ENCODE measurements at regions not wholly inside any gene's neighbourhood (a gene's known extent, or its start where the extent isn't known, plus 50 kb on each side); places are given as distances from the start of the nearest gene placed in this dataset.

DNA sequence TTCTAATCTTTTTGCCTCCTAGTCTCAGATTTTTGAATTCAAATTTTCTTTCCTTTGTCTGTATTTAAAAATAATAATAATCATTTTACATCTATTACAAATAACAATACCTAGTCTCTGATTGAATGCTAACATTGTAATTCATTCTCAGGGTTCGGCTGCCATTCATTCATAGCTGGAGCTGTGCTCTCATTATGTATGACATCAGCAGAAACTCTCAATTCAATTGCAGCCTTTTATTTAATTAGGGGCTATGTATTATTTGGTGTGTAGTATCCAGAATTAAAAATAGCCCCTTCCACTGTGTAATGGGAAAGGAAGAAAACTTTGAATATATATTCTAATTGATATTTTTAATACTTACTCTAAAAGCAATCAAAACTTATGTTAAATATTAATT, 270.4 kb upstream of the MDFIC2 start:
- TF ChIP-seq, protein P1, sequence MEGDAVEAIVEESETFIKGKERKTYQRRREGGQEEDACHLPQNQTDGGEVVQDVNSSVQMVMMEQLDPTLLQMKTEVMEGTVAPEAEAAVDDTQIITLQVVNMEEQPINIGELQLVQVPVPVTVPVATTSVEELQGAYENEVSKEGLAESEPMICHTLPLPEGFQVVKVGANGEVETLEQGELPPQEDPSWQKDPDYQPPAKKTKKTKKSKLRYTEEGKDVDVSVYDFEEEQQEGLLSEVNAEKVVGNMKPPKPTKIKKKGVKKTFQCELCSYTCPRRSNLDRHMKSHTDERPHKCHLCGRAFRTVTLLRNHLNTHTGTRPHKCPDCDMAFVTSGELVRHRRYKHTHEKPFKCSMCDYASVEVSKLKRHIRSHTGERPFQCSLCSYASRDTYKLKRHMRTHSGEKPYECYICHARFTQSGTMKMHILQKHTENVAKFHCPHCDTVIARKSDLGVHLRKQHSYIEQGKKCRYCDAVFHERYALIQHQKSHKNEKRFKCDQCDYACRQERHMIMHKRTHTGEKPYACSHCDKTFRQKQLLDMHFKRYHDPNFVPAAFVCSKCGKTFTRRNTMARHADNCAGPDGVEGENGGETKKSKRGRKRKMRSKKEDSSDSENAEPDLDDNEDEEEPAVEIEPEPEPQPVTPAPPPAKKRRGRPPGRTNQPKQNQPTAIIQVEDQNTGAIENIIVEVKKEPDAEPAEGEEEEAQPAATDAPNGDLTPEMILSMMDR (IDR thresholded peaks at IDR 0.05; ENCODE audit: extremely low read depth in 1 of 2, insufficient read depth in 1 of 2, low read depth in 1 of 2, low read length in 2 of 2), result no peak
- TF ChIP-seq EZH2 (IDR thresholded peaks at IDR 0.05; ENCODE audit: borderline replicate concordance, low read depth, low read length, severe bottlenecking) (no peak), MYC (IDR thresholded peaks at IDR 0.05; ENCODE audit: low read depth, low read length) (no peak), GATA2 (IDR thresholded peaks at IDR 0.05; ENCODE audit: insufficient read depth, insufficient read length, low read depth, low read length) (no peak), POLR2A (IDR thresholded peaks at IDR 0.05; ENCODE audit: low read depth, low read length) (no peak), POLR2AphosphoS5 (IDR thresholded peaks at IDR 0.05; ENCODE audit: insufficient read depth, low read depth, low read length) (no peak), FOS (IDR thresholded peaks at IDR 0.05; ENCODE audit: borderline replicate concordance, insufficient read depth, low read length) (no peak), JUN (IDR thresholded peaks at IDR 0.05; ENCODE audit: borderline replicate concordance, insufficient read depth, insufficient read length, low read depth) (no peak)
- TF ChIP-seq, protein P2, sequence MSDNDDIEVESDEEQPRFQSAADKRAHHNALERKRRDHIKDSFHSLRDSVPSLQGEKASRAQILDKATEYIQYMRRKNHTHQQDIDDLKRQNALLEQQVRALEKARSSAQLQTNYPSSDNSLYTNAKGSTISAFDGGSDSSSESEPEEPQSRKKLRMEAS (IDR thresholded peaks at IDR 0.05; ENCODE audit: insufficient read depth, insufficient read length), result no peak
- no peak for FAIRE-seq
- CTCF ChIA-PET, result no interaction called here

More for the DNA sequence above, 270.4 kb upstream of the MDFIC2 start:
- Histone ChIP-seq H3K79me2 (ENCODE audit: control insufficient read depth, insufficient read depth, low read length) (no peaks in the 10 kb centered on the region), H3K9me3 (replicated peaks; ENCODE audit: control insufficient read depth, insufficient read depth, low read length) (no peaks in the 10 kb centered on the region), H4K20me1 (replicated peaks; ENCODE audit: control insufficient read depth, extremely low read depth, insufficient read depth, low read length) (no peaks in the 10 kb centered on the region), H3K9ac (replicated peaks; ENCODE audit: extremely low read depth, insufficient read depth, low read length) (no peak overlapping the region), H3K4me1 (ENCODE audit: control insufficient read depth, extremely low read depth, insufficient read depth, low read length) (no peaks in the 10 kb centered on the region), H2AFZ (ENCODE audit: low read depth, low read length) (no peak overlapping the region), H3K4me3 (replicated peaks in 1 of 3; ENCODE audit: insufficient read depth in 1 of 3, low read depth in 1 of 3, low read length in 3 of 3) (no peak overlapping the region), H3K9me1 (replicated peaks; ENCODE audit: control insufficient read depth, extremely low read depth, insufficient read depth, low read length) (no peaks in the 10 kb centered on the region), H3K27me3 (ENCODE audit: control insufficient read depth in 2 of 2, insufficient read depth in 2 of 2, low read length in 2 of 2) (no peaks in the 10 kb centered on the region), H3K36me3 (ENCODE audit: control insufficient read depth in 2 of 2, extremely low read depth in 1 of 2, insufficient read depth in 2 of 2, low read length in 2 of 2) (no peaks in the 10 kb centered on the region), H3K27ac (ENCODE audit: insufficient read depth, low read depth, low read length) (no peak overlapping the region), H3K4me2 (ENCODE audit: insufficient read depth, low read length) (no peak overlapping the region)
- dilution Hi-C loops (cut with MboI; ENCODE audit: extremely low pct_ligation_motif_present, low sequenced_read_pairs), result no loop called here
- POLR2A ChIA-PET, result no interaction called here
- no peak for DNase-seq (ENCODE audit: low read depth, low spot score)
- intact Hi-C loops (cut with micrococcal nuclease), result no loop called here
- BruUV-seq (replicated peaks), result no TSS peak

All from endothelial cell of umbilical vein (primary cell).